Tibial nerve (tissue), 4 donors: ENCODE measurements at regions not wholly inside any gene's neighbourhood (a gene's known extent, or its start where the extent isn't known, plus 50 kb on each side); places are given as distances from the start of the nearest gene placed in this dataset.

Experiments used
- EP300 ChIP-seq, 2 donors: sonication (generic); formaldehyde crosslinking; IDR thresholded peaks; one replicate each; pipeline ENCODE4 v1.6.1; 2017; ENCODE audit warnings: antibody characterized with exemption in 2 of 2, mild to moderate bottlenecking in 1 of 2
- POLR2A ChIP-seq, 2 donors: fragments of 450-650 bp; IDR thresholded peaks; one replicate each; pipeline ENCODE4 v1.6.1; 2017; ENCODE audit warnings: antibody characterized with exemption in 2 of 2, mild to moderate bottlenecking in 2 of 2, moderate library complexity in 2 of 2
- TF ChIP-seq, protein P1 (sequence below), 5 experiments: fragments of 200-600 bp in 3 of 5; fragments of 450-650 bp in 2 of 5; sonication (generic) in 3 of 5; IDR thresholded peaks; one replicate each; pipeline ENCODE4 v1.5.1; 2016 to 2019; ENCODE audit warnings: antibody characterized with exemption in 5 of 5, mild to moderate bottlenecking in 3 of 5, moderate library complexity in 2 of 5

DNA sequence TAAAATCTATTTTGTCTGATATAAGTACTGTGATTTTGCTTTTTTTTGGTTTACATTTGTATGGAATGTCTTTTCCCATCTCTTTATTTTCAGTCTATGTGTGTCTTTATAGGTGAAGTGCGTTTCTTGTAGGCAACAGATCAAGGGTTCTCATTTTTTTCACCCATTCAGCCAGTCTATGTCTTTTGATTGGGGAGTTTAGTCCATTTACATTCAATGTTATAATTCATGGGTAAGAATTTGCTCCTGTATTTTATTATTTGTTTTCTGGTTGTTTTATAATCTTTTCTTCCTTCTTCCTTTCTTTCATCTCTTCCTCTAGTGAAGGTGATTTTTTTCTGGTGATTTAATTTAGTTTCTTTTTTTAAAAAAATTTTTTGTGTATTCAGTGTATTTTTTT, 104.8 kb upstream of the TMEM229A start:
- TF ChIP-seq, protein P1, sequence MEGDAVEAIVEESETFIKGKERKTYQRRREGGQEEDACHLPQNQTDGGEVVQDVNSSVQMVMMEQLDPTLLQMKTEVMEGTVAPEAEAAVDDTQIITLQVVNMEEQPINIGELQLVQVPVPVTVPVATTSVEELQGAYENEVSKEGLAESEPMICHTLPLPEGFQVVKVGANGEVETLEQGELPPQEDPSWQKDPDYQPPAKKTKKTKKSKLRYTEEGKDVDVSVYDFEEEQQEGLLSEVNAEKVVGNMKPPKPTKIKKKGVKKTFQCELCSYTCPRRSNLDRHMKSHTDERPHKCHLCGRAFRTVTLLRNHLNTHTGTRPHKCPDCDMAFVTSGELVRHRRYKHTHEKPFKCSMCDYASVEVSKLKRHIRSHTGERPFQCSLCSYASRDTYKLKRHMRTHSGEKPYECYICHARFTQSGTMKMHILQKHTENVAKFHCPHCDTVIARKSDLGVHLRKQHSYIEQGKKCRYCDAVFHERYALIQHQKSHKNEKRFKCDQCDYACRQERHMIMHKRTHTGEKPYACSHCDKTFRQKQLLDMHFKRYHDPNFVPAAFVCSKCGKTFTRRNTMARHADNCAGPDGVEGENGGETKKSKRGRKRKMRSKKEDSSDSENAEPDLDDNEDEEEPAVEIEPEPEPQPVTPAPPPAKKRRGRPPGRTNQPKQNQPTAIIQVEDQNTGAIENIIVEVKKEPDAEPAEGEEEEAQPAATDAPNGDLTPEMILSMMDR (IDR thresholded peaks at IDR 0.05), result no peak
- TF ChIP-seq POLR2A (IDR thresholded peaks at IDR 0.05) (no peak), EP300 (IDR thresholded peaks at IDR 0.05) (no peak)
